ENCODE measurements at regions not wholly inside any gene's neighbourhood (a gene's known extent, or its start where the extent isn't known, plus 50 kb on each side); places are given as distances from the start of the nearest gene placed in this dataset.

DNA sequence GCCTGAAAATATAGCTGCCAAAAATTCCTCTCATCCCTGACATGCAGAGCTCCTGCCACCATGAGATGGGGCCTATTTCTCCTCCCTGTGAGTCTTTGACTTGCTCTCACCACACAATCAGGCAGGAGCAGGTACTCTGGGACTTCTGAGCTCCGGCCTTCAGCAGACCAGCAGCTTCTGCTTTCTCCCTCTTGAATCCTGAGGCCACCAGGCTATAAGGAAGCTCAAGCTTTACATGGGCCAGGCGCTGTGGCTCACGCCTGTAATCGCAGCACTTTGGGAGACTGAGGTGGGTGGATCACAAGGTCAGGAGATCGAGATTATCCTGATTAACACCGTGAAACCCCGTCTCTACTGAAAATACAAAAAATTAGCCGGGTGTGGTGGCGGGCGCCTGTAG, 238.7 kb upstream of the RREB1 start:
- TF ChIP-seq, protein P1, sequence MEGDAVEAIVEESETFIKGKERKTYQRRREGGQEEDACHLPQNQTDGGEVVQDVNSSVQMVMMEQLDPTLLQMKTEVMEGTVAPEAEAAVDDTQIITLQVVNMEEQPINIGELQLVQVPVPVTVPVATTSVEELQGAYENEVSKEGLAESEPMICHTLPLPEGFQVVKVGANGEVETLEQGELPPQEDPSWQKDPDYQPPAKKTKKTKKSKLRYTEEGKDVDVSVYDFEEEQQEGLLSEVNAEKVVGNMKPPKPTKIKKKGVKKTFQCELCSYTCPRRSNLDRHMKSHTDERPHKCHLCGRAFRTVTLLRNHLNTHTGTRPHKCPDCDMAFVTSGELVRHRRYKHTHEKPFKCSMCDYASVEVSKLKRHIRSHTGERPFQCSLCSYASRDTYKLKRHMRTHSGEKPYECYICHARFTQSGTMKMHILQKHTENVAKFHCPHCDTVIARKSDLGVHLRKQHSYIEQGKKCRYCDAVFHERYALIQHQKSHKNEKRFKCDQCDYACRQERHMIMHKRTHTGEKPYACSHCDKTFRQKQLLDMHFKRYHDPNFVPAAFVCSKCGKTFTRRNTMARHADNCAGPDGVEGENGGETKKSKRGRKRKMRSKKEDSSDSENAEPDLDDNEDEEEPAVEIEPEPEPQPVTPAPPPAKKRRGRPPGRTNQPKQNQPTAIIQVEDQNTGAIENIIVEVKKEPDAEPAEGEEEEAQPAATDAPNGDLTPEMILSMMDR (IDR thresholded peaks at IDR 0.05): no peak
- TF ChIP-seq POLR2A (IDR thresholded peaks at IDR 0.05): no peak

All from body of pancreas (tissue), 4 donors.